ENCODE measurements at regions not wholly inside any gene's neighbourhood (a gene's known extent, or its start where the extent isn't known, plus 50 kb on each side); places are given as distances from the start of the nearest gene placed in this dataset.

- TF ChIP-seq CTCF (IDR thresholded peaks at IDR 0.05) (no peak), POLR2A (IDR thresholded peaks at IDR 0.05) (no peak), POLR2AphosphoS5 (IDR thresholded peaks at IDR 0.05) (no peak)
Measured at GRCh38 chr2:120518819-120519218, 172.9 kb downstream of the INHBB start.
